ENCODE measurements at regions not wholly inside any gene's neighbourhood (a gene's known extent, or its start where the extent isn't known, plus 50 kb on each side); places are given as distances from the start of the nearest gene placed in this dataset.

DNA sequence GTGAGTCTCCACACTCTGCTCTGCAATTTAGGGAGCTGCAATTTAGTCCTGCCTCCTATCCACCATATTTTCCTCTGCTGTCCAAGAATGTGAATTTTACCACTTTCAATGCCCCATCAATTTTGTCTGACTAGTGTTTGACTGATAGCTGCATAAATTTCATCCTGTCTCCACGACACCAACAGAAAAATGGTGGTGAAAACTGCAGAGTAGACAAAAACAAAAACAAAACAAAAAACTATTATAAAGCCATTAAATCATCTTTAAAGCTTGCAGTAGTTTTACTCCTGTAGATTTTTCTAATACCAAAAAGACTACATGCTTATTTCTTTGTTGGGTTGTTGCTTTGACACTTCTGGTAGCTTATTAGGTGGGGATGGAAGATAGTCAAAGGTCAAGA lies 322.0 kb downstream of the PAX1 start:
- Mint-ChIP-seq H3K27me3 (no peaks in the 10 kb centered on the region), H3K4me3 (no peak overlapping the region), H3K36me3 (ENCODE audit: low read depth) (no peaks in the 10 kb centered on the region), H3K4me1 (ENCODE audit: low read depth) (no peaks in the 10 kb centered on the region), H3K9me3 (peaks cover 21% of the 10 kb centered on the region), H3K27ac (no peak overlapping the region)

DNA sequence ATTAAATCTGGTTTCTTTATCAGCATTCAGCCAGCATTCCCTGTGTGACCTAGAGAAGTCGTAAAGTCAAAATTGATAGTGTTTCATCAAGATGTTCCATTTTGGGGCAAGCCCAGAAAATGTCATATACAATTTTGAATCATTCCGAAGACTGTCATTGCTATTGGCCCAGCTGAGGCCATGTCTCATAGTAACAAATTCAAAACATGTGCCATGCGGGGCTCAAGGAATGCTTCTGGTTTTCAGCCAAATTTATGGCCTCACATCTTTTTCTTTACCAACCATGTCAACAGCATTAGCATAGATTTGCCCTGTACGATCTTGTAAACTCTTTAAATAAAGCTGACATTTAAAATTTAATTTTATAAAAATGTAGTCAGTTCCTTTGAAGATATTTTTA lies 314.7 kb downstream of the PAX1 start:
- Mint-ChIP-seq H3K36me3 (ENCODE audit: low read depth) (no peaks in the 10 kb centered on the region), H3K4me1 (ENCODE audit: low read depth) (no peaks in the 10 kb centered on the region), H3K4me3 (no peak overlapping the region), H3K27ac (no peak overlapping the region), H3K9me3 (peaks cover 24% of the 10 kb centered on the region), H3K27me3 (no peaks in the 10 kb centered on the region)

DNA sequence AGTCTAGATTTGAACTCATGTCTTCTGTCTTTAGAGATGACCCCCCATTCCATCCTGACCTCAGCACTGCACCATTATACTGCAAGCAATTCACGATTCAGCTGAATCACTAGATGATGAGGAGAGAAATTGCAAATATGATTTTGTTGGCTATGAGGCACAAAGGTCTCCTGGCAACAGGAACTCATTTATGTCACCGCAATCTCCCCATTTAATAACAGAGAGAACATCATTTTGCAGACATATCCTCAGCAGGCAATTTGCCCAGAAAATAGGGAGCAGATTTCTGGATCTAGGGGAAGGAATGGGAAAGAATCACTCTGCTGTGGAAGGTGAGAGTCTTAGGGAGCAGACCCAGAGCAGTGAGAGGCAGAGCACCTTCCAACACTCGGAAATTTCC lies 303.0 kb downstream of the PAX1 start:
- H3K4me3 Mint-ChIP-seq, result no peak overlapping the region
- H3K27ac Mint-ChIP-seq, result no peak overlapping the region
- no peaks in the 10 kb centered on the region for H3K36me3 Mint-ChIP-seq (ENCODE audit: low read depth)
- H3K9me3 Mint-ChIP-seq, result peaks cover 4% of the 10 kb centered on the region
- no peaks in the 10 kb centered on the region for H3K27me3 Mint-ChIP-seq
- no peaks in the 10 kb centered on the region for H3K4me1 Mint-ChIP-seq (ENCODE audit: low read depth)

- H3K27ac Mint-ChIP-seq, result no peak overlapping the region
- peaks cover 4% of the 10 kb centered on the region for H3K9me3 Mint-ChIP-seq
- H3K36me3 Mint-ChIP-seq (ENCODE audit: low read depth), result no peaks in the 10 kb centered on the region
- no peak overlapping the region for H3K4me3 Mint-ChIP-seq
- no peaks in the 10 kb centered on the region for H3K27me3 Mint-ChIP-seq
- H3K4me1 Mint-ChIP-seq (ENCODE audit: low read depth), result no peaks in the 10 kb centered on the region
These were observed 300.8 kb downstream of the PAX1 start for GRCh38 chr20:22006306-22006705.

DNA sequence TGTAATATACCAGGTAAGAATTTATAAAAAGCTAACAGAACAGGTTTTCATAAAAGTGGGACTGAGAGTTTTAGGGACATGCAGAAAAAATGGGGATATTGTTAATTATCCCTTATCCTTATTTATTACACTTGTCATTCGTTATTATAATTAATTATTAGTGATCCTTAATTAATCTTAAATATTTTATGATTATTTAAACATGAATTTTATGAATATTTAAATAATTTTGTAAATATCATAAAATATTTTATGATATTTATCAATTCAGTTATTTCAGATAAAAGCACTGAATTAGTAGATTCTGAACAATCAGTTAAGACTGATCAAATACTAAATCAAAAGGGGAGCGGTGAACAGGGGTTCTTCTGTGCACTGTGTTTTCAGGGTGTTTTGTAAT lies 300.1 kb downstream of the PAX1 start:
- H3K4me1 Mint-ChIP-seq (ENCODE audit: low read depth), result no peaks in the 10 kb centered on the region
- no peak overlapping the region for H3K4me3 Mint-ChIP-seq
- H3K27me3 Mint-ChIP-seq, result no peaks in the 10 kb centered on the region
- H3K9me3 Mint-ChIP-seq, result peaks cover 4% of the 10 kb centered on the region
- H3K27ac Mint-ChIP-seq, result no peak overlapping the region
- H3K36me3 Mint-ChIP-seq (ENCODE audit: low read depth), result no peaks in the 10 kb centered on the region

GRCh38 chr20:22004946-22005345 lies 299.5 kb downstream of the PAX1 start:
- Mint-ChIP-seq H3K9me3 (peaks cover 7% of the 10 kb centered on the region), H3K27me3 (no peaks in the 10 kb centered on the region), H3K36me3 (ENCODE audit: low read depth) (no peaks in the 10 kb centered on the region), H3K27ac (no peak overlapping the region), H3K4me1 (ENCODE audit: low read depth) (no peaks in the 10 kb centered on the region), H3K4me3 (no peak overlapping the region)

DNA sequence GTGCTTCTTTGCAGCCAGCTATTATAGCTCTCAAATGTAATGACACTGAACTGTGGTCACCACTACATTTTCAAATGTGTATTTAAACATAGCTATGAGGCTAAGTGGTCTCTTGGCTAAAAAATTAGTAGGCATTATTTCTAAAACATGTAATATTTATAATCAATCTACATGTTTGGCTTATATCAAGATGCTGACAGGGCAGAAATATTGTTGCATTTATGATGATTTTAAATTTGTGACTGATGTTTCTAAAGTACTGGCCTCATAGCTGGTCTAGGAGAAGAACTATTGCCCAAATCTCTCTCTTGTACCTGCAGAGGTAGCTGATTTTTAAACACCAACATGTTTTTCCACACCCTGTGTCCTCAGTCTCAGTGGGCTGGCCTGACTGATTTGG lies 298.2 kb downstream of the PAX1 start:
- no peaks in the 10 kb centered on the region for H3K27me3 Mint-ChIP-seq
- H3K27ac Mint-ChIP-seq, result no peak overlapping the region
- H3K4me1 Mint-ChIP-seq (ENCODE audit: low read depth), result no peaks in the 10 kb centered on the region
- no peak overlapping the region for H3K4me3 Mint-ChIP-seq
- peaks cover 6% of the 10 kb centered on the region for H3K9me3 Mint-ChIP-seq
- H3K36me3 Mint-ChIP-seq (ENCODE audit: low read depth), result no peaks in the 10 kb centered on the region

DNA sequence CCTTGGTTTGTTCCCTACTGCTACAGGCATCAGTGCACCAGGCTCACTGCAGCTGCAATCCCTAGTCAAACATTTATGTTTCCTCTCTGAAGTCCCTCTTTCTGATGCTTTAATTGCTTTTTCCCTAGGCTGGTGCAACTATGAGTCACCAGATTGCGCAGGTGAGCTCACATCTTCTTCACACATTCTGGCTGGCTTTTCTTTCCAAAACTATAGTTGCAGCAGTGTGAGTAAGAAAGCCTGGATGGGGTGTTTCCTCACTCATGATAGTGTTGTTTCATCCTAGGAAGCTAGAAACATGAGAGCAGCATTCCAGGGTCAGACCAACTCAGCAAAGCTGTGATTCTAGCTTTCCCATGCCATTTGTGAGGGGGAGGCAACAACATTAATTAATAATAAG lies 296.4 kb downstream of the PAX1 start:
- Mint-ChIP-seq H3K27ac (no peak overlapping the region), H3K36me3 (ENCODE audit: low read depth) (no peaks in the 10 kb centered on the region), H3K4me3 (no peak overlapping the region), H3K27me3 (no peaks in the 10 kb centered on the region), H3K9me3 (peaks cover 3% of the 10 kb centered on the region), H3K4me1 (ENCODE audit: low read depth) (no peaks in the 10 kb centered on the region)

DNA sequence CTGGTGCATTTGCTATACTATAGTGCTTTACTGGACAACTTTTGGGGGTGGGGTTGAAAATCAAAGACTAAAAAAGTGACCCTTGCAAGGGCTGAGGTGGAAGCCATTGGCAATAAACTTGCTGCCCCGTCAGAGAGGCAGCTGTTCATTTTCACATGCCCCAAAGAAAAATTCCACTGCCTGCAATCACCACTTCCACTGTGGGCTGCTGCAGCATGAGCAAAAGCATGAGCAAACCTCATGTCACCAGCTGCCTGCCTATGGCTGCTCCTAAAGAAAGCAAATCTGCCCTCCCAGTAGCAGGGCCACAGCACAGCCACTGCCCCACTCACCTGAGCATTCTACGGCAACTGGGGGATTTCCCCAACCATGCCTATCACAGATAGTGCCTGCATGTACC lies 290.0 kb downstream of the PAX1 start:
- Mint-ChIP-seq H3K36me3 (ENCODE audit: low read depth) (no peaks in the 10 kb centered on the region), H3K4me1 (ENCODE audit: low read depth) (no peaks in the 10 kb centered on the region), H3K27ac (no peak overlapping the region), H3K9me3 (peaks cover 10% of the 10 kb centered on the region), H3K4me3 (no peak overlapping the region), H3K27me3 (no peaks in the 10 kb centered on the region)

DNA sequence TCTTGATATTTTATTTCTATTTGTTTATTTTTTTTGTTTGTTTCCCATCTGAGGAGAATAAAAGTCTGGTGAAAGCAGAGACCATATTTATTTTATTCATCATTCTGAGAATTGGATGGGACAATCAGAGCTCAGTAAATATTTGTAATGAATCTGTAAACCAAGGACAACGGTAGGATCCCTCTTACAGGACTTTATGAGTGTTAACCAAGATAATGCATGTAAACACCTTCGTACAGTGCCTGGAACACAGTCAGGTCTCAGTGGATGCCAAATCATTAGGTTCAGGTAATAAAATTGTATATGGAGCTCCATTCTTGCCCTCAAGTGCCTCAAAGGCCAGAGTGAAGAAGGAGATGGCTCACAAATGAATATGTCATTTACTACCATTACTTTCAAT lies 288.7 kb downstream of the PAX1 start:
- peaks cover 9% of the 10 kb centered on the region for H3K9me3 Mint-ChIP-seq
- H3K4me1 Mint-ChIP-seq (ENCODE audit: low read depth), result no peaks in the 10 kb centered on the region
- H3K27ac Mint-ChIP-seq, result no peak overlapping the region
- no peaks in the 10 kb centered on the region for H3K36me3 Mint-ChIP-seq (ENCODE audit: low read depth)
- no peaks in the 10 kb centered on the region for H3K27me3 Mint-ChIP-seq
- H3K4me3 Mint-ChIP-seq, result no peak overlapping the region

- Mint-ChIP-seq H3K9me3 (peaks cover 17% of the 10 kb centered on the region), H3K36me3 (ENCODE audit: low read depth) (no peaks in the 10 kb centered on the region), H3K27ac (no peak overlapping the region), H3K4me3 (no peak overlapping the region), H3K4me1 (ENCODE audit: low read depth) (no peaks in the 10 kb centered on the region), H3K27me3 (no peaks in the 10 kb centered on the region)
These were observed 277.1 kb downstream of the PAX1 start for GRCh38 chr20:21982559-21982958.

DNA sequence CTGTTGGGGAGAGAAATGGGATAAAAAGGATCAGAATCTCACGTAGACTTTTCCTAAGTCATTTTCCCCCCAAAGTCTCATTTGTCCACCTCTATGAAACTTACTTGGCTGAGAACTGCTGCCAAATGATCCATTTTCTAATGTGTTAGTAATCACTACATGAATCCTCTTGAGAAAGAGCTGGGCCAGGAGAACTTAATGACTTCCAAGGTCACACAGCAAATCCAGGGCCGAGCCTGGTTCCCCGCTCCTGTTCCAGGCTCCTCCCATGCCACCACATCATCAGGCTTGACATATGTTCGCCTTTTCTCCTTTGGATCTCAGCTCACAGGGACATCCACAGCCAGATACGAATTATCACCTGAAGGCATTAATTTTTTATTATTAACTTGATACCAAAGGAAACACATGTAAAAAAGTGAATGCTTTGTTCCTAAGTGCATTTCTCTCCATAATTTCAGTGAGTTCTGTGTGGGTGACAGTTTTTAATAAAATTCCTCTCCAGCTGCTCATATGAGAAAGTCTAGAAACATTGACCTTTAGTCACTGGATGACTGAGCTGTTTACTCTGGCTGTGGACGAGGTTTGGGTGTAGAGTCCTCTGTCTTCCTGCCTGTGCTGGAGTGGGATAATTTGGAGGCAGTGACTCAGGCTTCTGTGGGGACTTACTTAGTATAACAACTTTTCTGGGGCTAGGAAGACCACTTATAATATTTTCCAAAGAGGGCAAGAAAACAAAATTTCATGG lies 276.3 kb downstream of the PAX1 start:
- H3K4me1 Mint-ChIP-seq (ENCODE audit: low read depth), result no peaks in the 10 kb centered on the region
- H3K4me3 Mint-ChIP-seq, result no peak overlapping the region
- peaks cover 22% of the 10 kb centered on the region for H3K9me3 Mint-ChIP-seq
- H3K27me3 Mint-ChIP-seq, result no peaks in the 10 kb centered on the region
- H3K27ac Mint-ChIP-seq, result no peak overlapping the region
- H3K36me3 Mint-ChIP-seq (ENCODE audit: low read depth), result no peaks in the 10 kb centered on the region

GRCh38 chr20:21981179-21981578 lies 275.7 kb downstream of the PAX1 start:
- Mint-ChIP-seq H3K36me3 (ENCODE audit: low read depth) (no peaks in the 10 kb centered on the region), H3K4me1 (ENCODE audit: low read depth) (no peaks in the 10 kb centered on the region), H3K27me3 (no peaks in the 10 kb centered on the region), H3K4me3 (no peak overlapping the region), H3K27ac (no peak overlapping the region), H3K9me3 (peaks cover 28% of the 10 kb centered on the region)

- no peaks in the 10 kb centered on the region for H3K36me3 Mint-ChIP-seq (ENCODE audit: low read depth)
- H3K27me3 Mint-ChIP-seq, result no peaks in the 10 kb centered on the region
- H3K4me1 Mint-ChIP-seq (ENCODE audit: low read depth), result no peaks in the 10 kb centered on the region
- H3K9me3 Mint-ChIP-seq, result peaks cover 14% of the 10 kb centered on the region
- no peak overlapping the region for H3K27ac Mint-ChIP-seq
- no peak overlapping the region for H3K4me3 Mint-ChIP-seq
These were observed 266.0 kb downstream of the PAX1 start for GRCh38 chr20:21971436-21971835.

GRCh38 chr20:21968486-21968885 lies 263.0 kb downstream of the PAX1 start:
- Mint-ChIP-seq H3K9me3 (peaks cover 7% of the 10 kb centered on the region), H3K27me3 (no peaks in the 10 kb centered on the region), H3K27ac (no peak overlapping the region), H3K4me3 (no peak overlapping the region), H3K36me3 (ENCODE audit: low read depth) (no peaks in the 10 kb centered on the region), H3K4me1 (ENCODE audit: low read depth) (no peaks in the 10 kb centered on the region)

DNA sequence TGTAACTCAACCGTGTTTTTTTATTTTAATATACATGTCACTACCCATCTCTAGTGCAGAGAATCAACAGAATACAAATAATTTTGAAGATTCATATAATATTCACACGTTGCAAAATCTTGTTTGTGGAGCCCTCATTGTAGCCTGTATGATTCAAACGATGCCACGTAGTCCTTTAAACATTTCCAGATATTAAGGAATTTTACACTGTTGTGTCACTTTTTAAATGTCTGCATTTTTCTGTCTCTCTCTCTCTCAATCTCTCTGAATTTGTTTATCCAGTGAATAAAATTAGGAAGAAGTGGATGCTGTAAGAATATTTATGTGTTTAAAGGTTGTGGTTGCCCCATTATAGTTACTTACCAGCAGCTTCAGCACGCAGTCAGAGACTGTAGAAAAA lies 262.0 kb downstream of the PAX1 start:
- no peaks in the 10 kb centered on the region for H3K27me3 Mint-ChIP-seq
- no peak overlapping the region for H3K4me3 Mint-ChIP-seq
- H3K9me3 Mint-ChIP-seq, result peaks cover 4% of the 10 kb centered on the region
- H3K4me1 Mint-ChIP-seq (ENCODE audit: low read depth), result no peaks in the 10 kb centered on the region
- H3K27ac Mint-ChIP-seq, result no peak overlapping the region
- H3K36me3 Mint-ChIP-seq (ENCODE audit: low read depth), result no peaks in the 10 kb centered on the region

Data from stimulated activated naive CD8-positive, alpha-beta T cell treated with anti-CD3 and anti-CD28 coated beads, Interleukin-15, Interleukin-2, amounts not matched to agents 100 ng/mL and 50 ng/mL, for 24 hours (primary cell).